Glutamatergic neuron (in vitro differentiated cells): ENCODE measurements at regions not wholly inside any gene's neighbourhood (a gene's known extent, or its start where the extent isn't known, plus 50 kb on each side); places are given as distances from the start of the nearest gene placed in this dataset.
A peak's percentile ranks its signal among the peaks of the same experiment; 100 is the strongest.

Experiments used
- DNase-seq: peaks from one replicate; pipeline ENCODE4 v3.0.0; 2022
- H3K27ac Mint-ChIP-seq: one replicate; pipeline ENCODE4 v1.8.0; 2020; ENCODE audit warnings: mild to moderate bottlenecking, mixed read lengths, inconsistent platforms; ENCODE audit not compliant: unreplicated experiment
- H3K27me3 Mint-ChIP-seq: one replicate; pipeline ENCODE4 v1.8.0; 2020; ENCODE audit warnings: mild to moderate bottlenecking, moderate library complexity, mixed read lengths, inconsistent platforms; ENCODE audit not compliant: unreplicated experiment
- H3K36me3 Mint-ChIP-seq: one replicate; pipeline ENCODE4 v1.8.0; 2020; ENCODE audit warnings: mild to moderate bottlenecking, mixed read lengths, inconsistent platforms; ENCODE audit not compliant: unreplicated experiment
- H3K4me1 Mint-ChIP-seq: one replicate; pipeline ENCODE4 v1.8.0; 2020; ENCODE audit warnings: mild to moderate bottlenecking, low read depth, mixed read lengths, inconsistent platforms; ENCODE audit not compliant: unreplicated experiment
- H3K4me3 Mint-ChIP-seq: one replicate; pipeline ENCODE4 v1.8.0; 2020; ENCODE audit warnings: mild to moderate bottlenecking, mixed read lengths, inconsistent platforms; ENCODE audit not compliant: unreplicated experiment
- H3K9me3 Mint-ChIP-seq: one replicate; pipeline ENCODE4 v1.8.0; 2020; ENCODE audit warnings: mild to moderate bottlenecking, moderate library complexity, mixed read lengths, inconsistent platforms; ENCODE audit not compliant: unreplicated experiment
- CTCF ChIP-seq: fragments of 200-600 bp; sonication (generic); IDR thresholded peaks from one replicate; pipeline ENCODE4 v1.5.0; 2021; ENCODE audit not compliant: partially characterized antibody, unreplicated experiment

- Mint-ChIP-seq H3K36me3 (no peaks in the 10 kb centered on the region), H3K4me3 (no peak overlapping the region), H3K27ac (no peak overlapping the region), H3K4me1 (no peaks in the 10 kb centered on the region), H3K27me3 (no peaks in the 10 kb centered on the region), H3K9me3 (no peaks in the 10 kb centered on the region)
- TF ChIP-seq CTCF: no peak
- no peak for DNase-seq
Observed at GRCh38 chr2:18437909-18438308, 122.5 kb downstream of the RDH14 start.

- Mint-ChIP-seq H3K4me3 (no peak overlapping the region), H3K36me3 (no peaks in the 10 kb centered on the region), H3K4me1 (no peaks in the 10 kb centered on the region), H3K27ac (no peak overlapping the region), H3K27me3 (no peaks in the 10 kb centered on the region), H3K9me3 (no peaks in the 10 kb centered on the region)
- DNase-seq: no peak
- no peak for TF ChIP-seq CTCF
Observed at GRCh38 chr2:18436503-18437005, 123.9 kb downstream of the RDH14 start.

- H3K9me3 Mint-ChIP-seq: no peaks in the 10 kb centered on the region
- H3K4me1 Mint-ChIP-seq: no peaks in the 10 kb centered on the region
- DNase-seq: no peak
- no peaks in the 10 kb centered on the region for H3K27me3 Mint-ChIP-seq
- no peak overlapping the region for H3K27ac Mint-ChIP-seq
- peak; percentile 77 for TF ChIP-seq CTCF
- no peaks in the 10 kb centered on the region for H3K36me3 Mint-ChIP-seq
- no peak overlapping the region for H3K4me3 Mint-ChIP-seq
Observed at GRCh38 chr2:18435426-18436037, 124.9 kb downstream of the RDH14 start.

- DNase-seq: no peak
- H3K4me3 Mint-ChIP-seq: no peak overlapping the region
- no peaks in the 10 kb centered on the region for H3K9me3 Mint-ChIP-seq
- H3K36me3 Mint-ChIP-seq: no peaks in the 10 kb centered on the region
- no peak for TF ChIP-seq CTCF
- no peak overlapping the region for H3K27ac Mint-ChIP-seq
- H3K27me3 Mint-ChIP-seq: no peaks in the 10 kb centered on the region
- H3K4me1 Mint-ChIP-seq: no peaks in the 10 kb centered on the region
Observed at GRCh38 chr2:18433872-18434271, 126.6 kb downstream of the RDH14 start.

- Mint-ChIP-seq H3K4me3 (no peak overlapping the region), H3K36me3 (no peaks in the 10 kb centered on the region)
Observed at GRCh38 chr2:18432999-18433398, 127.5 kb downstream of the RDH14 start.

More at GRCh38 chr2:18432999-18433398, 127.5 kb downstream of the RDH14 start:
- no peaks in the 10 kb centered on the region for H3K9me3 Mint-ChIP-seq
- no peak overlapping the region for H3K27ac Mint-ChIP-seq
- DNase-seq: no peak
- no peak for TF ChIP-seq CTCF
- H3K4me1 Mint-ChIP-seq: no peaks in the 10 kb centered on the region
- no peaks in the 10 kb centered on the region for H3K27me3 Mint-ChIP-seq
